Kidney epithelial cell (primary cell): ENCODE measurements at regions not wholly inside any gene's neighbourhood (a gene's known extent, or its start where the extent isn't known, plus 50 kb on each side); places are given as distances from the start of the nearest gene placed in this dataset.

ENCODE experiments used
- DNase-seq: peaks from one replicate; pipeline ENCODE4 v3.0.0-alpha.2; 2010; ENCODE audit warnings: low read depth
- H3K27me3 ChIP-seq: 2 replicates; pipeline ENCODE4 v1.6.0; 2011; ENCODE audit warnings: low read length; ENCODE audit not compliant: control insufficient read depth, insufficient read depth
- H3K36me3 ChIP-seq: 2 replicates; pipeline ENCODE4 v1.5.1; 2011; ENCODE audit warnings: low read length; ENCODE audit not compliant: control insufficient read depth, insufficient read depth
- H3K4me3 ChIP-seq: 2 replicates; pipeline ENCODE4 v1.5.1; 2011; ENCODE audit warnings: low read depth, mild to moderate bottlenecking, control low read depth, low read length
- TF ChIP-seq, protein P1 (sequence below): IDR thresholded peaks from 2 replicates; pipeline ENCODE4 v1.5.1; 2011; ENCODE audit warnings: mild to moderate bottlenecking, moderate library complexity, low read length, control low read depth, inconsistent platforms; ENCODE audit not compliant: insufficient read depth, poor library complexity, severe bottlenecking

DNA sequence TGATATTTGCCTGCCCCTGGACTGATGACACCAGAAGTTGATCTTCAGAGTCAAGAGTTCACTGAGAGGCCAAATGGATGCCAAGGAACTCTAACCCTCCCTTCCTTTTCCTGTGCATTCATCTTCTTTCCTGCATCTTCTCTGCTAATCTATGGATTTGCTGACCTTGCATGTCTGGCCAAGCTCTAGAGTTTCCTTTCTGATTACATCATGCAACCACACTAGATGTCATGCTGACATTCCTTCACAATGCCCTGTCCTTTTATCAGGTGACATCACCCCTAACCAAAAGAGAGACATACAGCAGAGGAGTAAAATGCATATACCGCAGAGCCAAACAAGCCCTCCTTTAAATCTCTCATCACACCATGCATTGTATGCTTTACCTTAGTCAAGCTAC lies 487.6 kb downstream of the TFAP2A start:
- Histone ChIP-seq H3K27me3 (no peaks in the 10 kb centered on the region), H3K36me3 (no peaks in the 10 kb centered on the region), H3K4me3 (no peak overlapping the region)
- no peak for DNase-seq
- TF ChIP-seq, protein P1, sequence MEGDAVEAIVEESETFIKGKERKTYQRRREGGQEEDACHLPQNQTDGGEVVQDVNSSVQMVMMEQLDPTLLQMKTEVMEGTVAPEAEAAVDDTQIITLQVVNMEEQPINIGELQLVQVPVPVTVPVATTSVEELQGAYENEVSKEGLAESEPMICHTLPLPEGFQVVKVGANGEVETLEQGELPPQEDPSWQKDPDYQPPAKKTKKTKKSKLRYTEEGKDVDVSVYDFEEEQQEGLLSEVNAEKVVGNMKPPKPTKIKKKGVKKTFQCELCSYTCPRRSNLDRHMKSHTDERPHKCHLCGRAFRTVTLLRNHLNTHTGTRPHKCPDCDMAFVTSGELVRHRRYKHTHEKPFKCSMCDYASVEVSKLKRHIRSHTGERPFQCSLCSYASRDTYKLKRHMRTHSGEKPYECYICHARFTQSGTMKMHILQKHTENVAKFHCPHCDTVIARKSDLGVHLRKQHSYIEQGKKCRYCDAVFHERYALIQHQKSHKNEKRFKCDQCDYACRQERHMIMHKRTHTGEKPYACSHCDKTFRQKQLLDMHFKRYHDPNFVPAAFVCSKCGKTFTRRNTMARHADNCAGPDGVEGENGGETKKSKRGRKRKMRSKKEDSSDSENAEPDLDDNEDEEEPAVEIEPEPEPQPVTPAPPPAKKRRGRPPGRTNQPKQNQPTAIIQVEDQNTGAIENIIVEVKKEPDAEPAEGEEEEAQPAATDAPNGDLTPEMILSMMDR: no peak

DNA sequence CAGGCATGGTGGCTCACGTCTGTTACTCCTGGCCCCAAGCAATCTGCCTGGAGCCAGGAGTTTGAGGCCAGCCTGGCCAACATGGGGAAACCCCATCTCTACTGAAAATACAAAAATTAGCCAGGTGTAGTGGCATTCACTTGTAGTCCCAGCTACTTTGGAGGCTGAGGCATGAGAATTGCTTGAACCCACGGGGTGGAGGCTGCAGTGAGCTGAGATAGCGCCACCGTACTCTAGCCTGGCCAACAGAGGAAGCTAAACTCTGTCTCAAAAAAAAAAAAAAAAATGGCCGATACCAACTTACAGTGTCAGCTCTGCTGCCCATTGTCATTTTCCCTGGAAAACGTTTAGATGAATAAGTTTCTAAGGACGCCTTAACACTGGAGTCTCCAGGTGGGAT lies 489.9 kb downstream of the TFAP2A start:
- Histone ChIP-seq H3K36me3 (no peaks in the 10 kb centered on the region), H3K27me3 (no peaks in the 10 kb centered on the region), H3K4me3 (no peak overlapping the region)
- TF ChIP-seq, protein P1: no peak
- no peak for DNase-seq

DNA sequence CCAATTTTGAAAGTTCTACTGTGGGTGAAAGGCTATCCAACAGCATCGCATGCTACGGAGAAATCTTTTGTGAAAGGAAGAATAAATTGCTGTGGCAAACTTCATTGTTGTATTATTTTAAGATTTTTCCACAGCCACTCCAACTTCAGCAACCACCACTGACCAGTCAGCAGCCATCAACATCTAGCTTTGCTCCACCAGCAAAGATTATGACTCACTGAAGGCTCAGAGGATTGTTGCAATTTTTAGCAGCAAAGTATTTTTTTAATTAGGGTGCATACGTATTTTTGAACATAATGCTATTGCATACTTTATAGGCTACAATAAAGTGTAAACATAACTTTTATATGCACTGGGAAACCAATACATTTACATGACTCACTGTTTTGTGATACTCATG lies 493.5 kb downstream of the TFAP2A start:
- TF ChIP-seq, protein P1: no peak
- no peak overlapping the region for H3K4me3 ChIP-seq
- H3K36me3 ChIP-seq: no peaks in the 10 kb centered on the region
- no peaks in the 10 kb centered on the region for H3K27me3 ChIP-seq
- DNase-seq: no peak

DNA sequence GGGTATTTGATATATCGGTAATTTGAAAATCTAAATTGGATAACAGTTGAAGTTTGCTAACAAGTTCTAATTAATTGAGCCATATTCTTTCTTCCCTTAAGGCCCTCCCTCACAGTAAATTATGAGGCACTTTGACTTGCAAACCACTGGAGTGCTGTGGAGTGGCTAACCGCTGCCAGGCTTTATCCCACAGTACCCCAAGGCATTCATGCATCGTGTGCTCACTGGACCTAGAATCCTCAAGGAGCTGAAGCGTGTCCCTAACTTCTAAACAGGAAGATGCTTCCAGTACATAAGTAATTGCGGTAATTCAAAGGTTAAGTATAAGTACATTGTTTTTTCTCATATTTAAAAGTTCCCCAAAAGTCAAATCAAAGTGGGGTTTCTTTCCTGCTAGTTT lies 499.9 kb downstream of the TFAP2A start:
- Histone ChIP-seq H3K36me3 (no peaks in the 10 kb centered on the region), H3K27me3 (no peaks in the 10 kb centered on the region), H3K4me3 (no peak overlapping the region)
- TF ChIP-seq, protein P1: no peak
- DNase-seq: peak; percentile 12

DNA sequence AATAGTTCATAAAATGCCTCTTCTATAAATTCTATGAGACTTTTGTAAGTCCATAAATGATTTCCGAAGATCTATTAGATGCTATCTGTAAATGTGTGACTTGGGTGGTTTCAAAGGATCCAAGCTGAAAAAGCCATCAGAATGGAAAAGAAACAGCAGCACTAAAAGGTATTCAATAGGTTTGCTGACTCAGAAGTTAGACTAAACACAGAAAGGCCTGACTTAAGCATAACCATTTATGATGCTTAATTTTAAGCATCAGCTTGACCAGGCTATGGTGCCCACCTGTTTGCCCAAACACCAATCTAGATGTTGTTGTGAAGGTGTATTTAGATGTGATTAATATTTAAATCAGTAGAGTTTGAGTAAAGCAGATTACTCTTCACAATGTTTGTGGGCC lies 513.5 kb downstream of the TFAP2A start:
- no peak overlapping the region for H3K4me3 ChIP-seq
- no peak for DNase-seq
- no peaks in the 10 kb centered on the region for H3K36me3 ChIP-seq
- TF ChIP-seq, protein P1: no peak
- no peaks in the 10 kb centered on the region for H3K27me3 ChIP-seq

DNA sequence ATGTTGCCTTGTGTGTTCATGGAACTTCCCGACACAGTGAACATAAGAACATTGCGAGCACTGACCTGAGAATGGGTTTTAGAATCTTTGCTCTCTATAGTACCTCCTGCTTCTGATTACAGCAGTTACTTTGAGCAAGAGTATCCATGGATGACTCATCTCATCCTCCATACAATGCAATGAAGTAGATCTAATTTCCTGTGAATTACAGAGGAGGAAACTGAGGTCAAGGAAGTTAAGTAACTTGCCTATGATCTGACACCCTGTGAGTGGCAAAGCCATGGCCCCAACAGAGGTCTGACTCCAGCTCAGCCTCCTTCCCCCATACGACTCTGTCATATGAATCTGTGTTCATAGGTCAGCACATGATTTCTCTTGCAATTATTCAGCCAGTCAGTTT lies 518.1 kb downstream of the TFAP2A start:
- no peak for DNase-seq
- Histone ChIP-seq H3K27me3 (no peaks in the 10 kb centered on the region), H3K36me3 (no peaks in the 10 kb centered on the region), H3K4me3 (no peak overlapping the region)
- TF ChIP-seq, protein P1: no peak
